Gastrocnemius medialis (tissue), 4 donors: ENCODE measurements at regions not wholly inside any gene's neighbourhood (a gene's known extent, or its start where the extent isn't known, plus 50 kb on each side); places are given as distances from the start of the nearest gene placed in this dataset.

Experiments used
- POLR2A ChIP-seq, 2 donors: fragments of 450-650 bp; IDR thresholded peaks; one replicate each; pipeline ENCODE4 v1.6.1; 2017; ENCODE audit warnings: antibody characterized with exemption in 2 of 2, mild to moderate bottlenecking in 2 of 2, moderate library complexity in 2 of 2
- TF ChIP-seq, protein P1 (sequence below), 5 experiments: fragments of 450-650 bp in 3 of 5; fragments of 200-600 bp in 2 of 5; sonication (generic) in 2 of 5; IDR thresholded peaks in 4 of 5; conservative IDR thresholded peaks in 1 of 5; 1 replicate in 4 of 5; 2 replicates in 1 of 5; pipeline ENCODE4 v1.5.1; 2016 to 2019; ENCODE audit warnings: antibody characterized with exemption in 5 of 5, mild to moderate bottlenecking in 3 of 5, moderate library complexity in 3 of 5

- TF ChIP-seq POLR2A (IDR thresholded peaks at IDR 0.05) = no peak
- TF ChIP-seq, protein P1, sequence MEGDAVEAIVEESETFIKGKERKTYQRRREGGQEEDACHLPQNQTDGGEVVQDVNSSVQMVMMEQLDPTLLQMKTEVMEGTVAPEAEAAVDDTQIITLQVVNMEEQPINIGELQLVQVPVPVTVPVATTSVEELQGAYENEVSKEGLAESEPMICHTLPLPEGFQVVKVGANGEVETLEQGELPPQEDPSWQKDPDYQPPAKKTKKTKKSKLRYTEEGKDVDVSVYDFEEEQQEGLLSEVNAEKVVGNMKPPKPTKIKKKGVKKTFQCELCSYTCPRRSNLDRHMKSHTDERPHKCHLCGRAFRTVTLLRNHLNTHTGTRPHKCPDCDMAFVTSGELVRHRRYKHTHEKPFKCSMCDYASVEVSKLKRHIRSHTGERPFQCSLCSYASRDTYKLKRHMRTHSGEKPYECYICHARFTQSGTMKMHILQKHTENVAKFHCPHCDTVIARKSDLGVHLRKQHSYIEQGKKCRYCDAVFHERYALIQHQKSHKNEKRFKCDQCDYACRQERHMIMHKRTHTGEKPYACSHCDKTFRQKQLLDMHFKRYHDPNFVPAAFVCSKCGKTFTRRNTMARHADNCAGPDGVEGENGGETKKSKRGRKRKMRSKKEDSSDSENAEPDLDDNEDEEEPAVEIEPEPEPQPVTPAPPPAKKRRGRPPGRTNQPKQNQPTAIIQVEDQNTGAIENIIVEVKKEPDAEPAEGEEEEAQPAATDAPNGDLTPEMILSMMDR (IDR thresholded peaks at IDR 0.05 in 4 of 5, conservative IDR thresholded peaks at IDR 0.05 in 1 of 5) = no peak
These were observed 56.9 kb upstream of the SHB start for GRCh38 chr9:38125889-38126288.
